VCaP (cell line): ENCODE measurements at regions not wholly inside any gene's neighbourhood (a gene's known extent, or its start where the extent isn't known, plus 50 kb on each side); places are given as distances from the start of the nearest gene placed in this dataset.

Source experiments
- H3K27ac ChIP-seq: fragments of 450-650 bp; 2 replicates; pipeline ENCODE4 v1.5.1; 2017
- TF ChIP-seq, protein P1 (sequence below): fragments of 450-650 bp; conservative IDR thresholded peaks from 2 replicates; pipeline ENCODE4 v1.5.1; 2017; ENCODE audit warnings: mild to moderate bottlenecking, moderate library complexity

- no peak overlapping the region for H3K27ac ChIP-seq
- TF ChIP-seq, protein P1, sequence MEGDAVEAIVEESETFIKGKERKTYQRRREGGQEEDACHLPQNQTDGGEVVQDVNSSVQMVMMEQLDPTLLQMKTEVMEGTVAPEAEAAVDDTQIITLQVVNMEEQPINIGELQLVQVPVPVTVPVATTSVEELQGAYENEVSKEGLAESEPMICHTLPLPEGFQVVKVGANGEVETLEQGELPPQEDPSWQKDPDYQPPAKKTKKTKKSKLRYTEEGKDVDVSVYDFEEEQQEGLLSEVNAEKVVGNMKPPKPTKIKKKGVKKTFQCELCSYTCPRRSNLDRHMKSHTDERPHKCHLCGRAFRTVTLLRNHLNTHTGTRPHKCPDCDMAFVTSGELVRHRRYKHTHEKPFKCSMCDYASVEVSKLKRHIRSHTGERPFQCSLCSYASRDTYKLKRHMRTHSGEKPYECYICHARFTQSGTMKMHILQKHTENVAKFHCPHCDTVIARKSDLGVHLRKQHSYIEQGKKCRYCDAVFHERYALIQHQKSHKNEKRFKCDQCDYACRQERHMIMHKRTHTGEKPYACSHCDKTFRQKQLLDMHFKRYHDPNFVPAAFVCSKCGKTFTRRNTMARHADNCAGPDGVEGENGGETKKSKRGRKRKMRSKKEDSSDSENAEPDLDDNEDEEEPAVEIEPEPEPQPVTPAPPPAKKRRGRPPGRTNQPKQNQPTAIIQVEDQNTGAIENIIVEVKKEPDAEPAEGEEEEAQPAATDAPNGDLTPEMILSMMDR: no peak
Observed at GRCh38 chr6:155853011-155853410, 397.4 kb upstream of the NOX3 start.

DNA sequence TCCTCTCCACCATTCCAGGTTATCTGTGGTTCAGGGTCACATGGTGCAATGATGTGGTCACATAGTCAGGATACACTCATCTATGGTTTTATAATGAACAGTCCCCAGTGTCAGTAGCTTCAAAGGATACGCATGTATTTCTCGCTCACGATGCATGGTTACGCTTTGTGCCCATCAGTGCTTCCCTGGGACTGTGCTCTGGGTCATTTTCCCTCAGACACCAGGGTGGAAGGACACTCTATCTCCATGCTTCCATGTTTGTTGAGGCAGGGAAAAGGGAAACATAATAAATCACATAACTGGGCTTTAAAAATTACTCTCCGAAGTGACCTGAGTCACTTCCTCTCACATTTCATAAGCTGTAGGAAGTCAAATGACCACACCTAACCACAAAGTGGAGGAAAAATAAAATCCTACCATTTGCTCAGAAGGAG is 394.8 kb upstream of the NOX3 start:
- TF ChIP-seq, protein P1: no peak
- H3K27ac ChIP-seq: no peak overlapping the region

DNA sequence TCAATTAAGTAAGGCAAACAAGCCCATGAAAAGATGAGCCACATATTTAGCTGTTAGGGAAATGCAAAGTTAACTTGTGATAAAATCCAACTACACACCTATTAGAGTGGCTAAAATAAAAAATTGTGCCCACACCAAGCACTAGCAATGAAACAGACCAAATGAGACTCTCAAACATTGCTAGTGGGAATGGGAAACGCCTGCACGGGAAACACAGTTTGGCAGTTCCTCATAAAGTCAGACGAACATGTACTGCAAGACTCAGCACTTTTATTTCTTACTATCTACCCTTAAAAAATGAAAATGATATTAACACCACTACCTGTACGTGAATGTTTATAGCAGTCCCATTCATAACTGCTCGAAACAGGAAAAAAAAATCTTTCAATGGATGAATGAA is 392.1 kb upstream of the NOX3 start:
- no peak overlapping the region for H3K27ac ChIP-seq
- TF ChIP-seq, protein P1: no peak

DNA sequence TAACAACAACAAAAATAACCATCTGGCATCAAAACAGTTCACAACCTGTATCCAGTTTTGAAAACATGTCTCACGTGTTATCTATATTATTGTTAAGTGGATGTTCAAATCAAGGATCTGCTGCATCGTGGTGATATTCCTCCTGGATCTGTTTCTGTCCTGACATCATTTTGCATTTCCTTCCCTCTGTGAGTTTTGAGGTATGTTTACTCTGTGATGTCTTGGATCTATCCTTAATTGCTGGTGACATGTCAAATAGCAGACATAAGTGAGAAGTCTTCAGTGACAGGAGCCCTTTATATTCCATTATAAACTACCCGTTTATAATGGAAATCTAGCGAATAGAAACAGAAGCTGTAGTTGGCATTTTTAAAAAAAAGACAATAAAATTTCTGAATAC is 381.8 kb upstream of the NOX3 start:
- H3K27ac ChIP-seq: no peak overlapping the region
- TF ChIP-seq, protein P1: no peak

- H3K27ac ChIP-seq: no peak overlapping the region
Observed at GRCh38 chr6:155832596-155832995, 377.0 kb upstream of the NOX3 start.

GRCh38 chr6:155830531-155830930 is 374.9 kb upstream of the NOX3 start:
- H3K27ac ChIP-seq: no peak overlapping the region
- TF ChIP-seq, protein P1: no peak

More at GRCh38 chr6:155832596-155832995, 377.0 kb upstream of the NOX3 start:
- TF ChIP-seq, protein P1: no peak; the same call in 1 of the 2 replicates

DNA sequence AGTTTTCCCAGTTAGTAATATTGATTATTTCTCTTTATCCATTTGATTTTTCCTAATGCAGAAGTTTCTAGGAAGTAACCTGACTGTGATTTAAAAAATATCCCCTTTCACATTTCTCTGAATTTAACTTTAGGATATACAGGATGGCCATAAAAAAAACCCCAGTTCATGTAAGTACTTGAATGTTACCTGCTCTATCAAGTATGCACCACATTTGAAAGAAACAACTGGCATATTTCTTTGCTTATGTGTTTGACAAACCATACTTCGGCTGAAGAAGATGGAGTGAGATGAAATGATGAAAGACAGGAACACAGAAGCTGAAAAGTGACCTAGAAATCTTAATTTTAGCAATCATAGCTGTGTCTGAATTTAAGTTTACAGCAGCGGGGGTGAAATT is 374.0 kb upstream of the NOX3 start:
- TF ChIP-seq, protein P1: no peak
- H3K27ac ChIP-seq: no peak overlapping the region
